IPS-NIHi7 (cell line): ENCODE measurements at regions not wholly inside any gene's neighbourhood (a gene's known extent, or its start where the extent isn't known, plus 50 kb on each side); places are given as distances from the start of the nearest gene placed in this dataset.

Experiments used
- DNase-seq: peaks from one replicate; pipeline ENCODE4 v3.0.0; 2012; ENCODE audit warnings: mixed read lengths; ENCODE audit errors: extremely low spot score

DNA sequence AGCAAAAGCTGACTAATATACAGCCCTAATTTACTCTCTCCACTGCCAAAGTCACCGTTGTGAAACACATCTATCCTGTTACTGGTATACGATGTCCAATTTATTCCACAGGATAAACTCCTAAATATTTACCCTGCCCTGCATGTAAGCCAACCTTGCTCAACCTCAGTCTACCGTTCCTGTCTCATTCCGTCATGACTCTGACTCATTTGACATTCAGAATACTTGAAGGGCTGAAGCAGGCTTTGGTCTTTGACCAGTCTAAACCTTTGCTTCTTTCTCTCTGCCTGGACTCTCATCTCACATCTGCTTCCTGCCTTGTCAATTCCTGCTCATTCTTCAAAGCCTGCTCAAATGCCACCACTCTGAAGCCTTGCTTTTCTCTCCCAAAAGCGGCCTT lies 157.5 kb downstream of the SCP2D1 start:
- DNase-seq, result no peak

DNA sequence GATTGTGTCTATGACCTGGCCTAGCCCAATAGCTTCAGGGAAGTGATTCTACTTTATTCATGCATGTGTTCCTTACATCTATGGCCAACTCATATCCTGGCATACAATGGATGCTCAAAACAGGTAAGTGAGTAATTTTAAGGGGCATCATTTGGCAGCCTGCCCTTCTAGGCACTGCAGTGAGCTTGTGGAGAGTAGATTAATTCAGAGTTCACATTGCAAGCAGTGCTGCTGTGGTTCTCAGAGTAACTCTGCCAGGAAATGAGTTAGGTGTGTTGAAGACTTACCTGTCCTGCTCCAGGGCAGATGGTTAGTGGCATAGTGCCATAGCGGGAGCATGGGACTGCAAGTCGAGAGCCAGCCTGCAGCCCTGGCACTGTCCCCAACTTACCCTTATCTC lies 158.0 kb downstream of the SCP2D1 start:
- no peak for DNase-seq

DNA sequence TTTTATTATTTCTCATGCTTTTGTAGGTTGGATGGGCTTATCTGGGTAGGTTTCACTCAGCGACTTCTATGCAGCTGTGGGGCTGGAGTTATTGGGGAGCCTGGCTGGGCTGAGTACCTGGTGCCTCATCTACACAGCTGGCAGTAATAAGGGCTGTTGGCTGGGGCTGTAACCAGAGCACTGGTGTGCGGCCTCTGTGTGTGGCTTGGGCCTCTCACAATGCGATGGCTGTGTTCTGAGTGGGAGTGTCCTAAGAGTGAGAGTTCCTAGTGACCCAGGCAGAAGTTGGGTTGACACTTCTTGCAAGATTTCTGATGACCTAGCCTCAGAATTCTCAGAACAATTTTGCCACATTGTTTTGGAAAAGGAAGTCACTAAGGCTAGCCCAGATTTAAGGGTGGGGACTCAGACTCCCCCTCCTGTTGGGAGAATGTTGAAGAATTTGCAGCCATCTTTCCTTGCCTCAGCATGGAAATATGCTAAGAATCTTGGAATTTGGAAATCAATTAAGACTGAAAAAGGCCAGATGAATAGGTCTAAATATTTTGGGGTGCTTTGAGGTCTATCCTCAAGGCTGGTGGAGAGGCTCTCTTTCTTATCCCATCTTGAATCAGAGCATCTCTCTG lies 158.8 kb downstream of the SCP2D1 start:
- DNase-seq, result no peak

DNA sequence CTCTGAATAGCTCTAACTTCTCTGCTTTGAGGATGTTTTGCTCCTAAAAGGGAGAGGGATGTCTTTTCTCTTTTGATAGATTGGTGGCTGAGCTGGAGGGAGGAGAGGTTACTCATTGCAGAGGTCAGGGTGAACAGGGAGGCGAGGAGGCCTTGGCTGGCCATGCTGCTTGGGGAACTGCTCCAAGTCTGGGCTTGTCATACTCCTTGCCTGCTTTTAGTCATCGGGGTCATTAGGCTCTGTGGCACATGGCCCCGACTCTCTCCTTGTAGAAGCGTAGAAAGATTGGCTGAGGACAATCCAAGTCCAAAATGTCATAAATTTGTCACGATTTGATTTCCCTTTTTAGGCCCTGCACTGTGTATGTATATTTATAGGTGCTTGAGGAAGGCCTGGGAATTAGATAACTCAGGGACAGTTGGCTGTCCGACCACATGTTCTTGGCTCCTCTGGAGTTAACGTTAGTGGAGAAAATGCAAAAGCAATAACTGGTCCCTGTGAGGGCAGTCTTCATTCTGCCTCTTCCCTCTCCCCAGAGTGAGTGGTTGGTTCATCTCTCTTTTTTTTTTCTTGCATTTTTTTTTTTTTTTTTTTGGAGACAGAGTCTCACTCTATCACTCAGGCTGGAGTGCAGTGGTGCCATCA lies 160.1 kb downstream of the SCP2D1 start:
- DNase-seq, result no peak

DNA sequence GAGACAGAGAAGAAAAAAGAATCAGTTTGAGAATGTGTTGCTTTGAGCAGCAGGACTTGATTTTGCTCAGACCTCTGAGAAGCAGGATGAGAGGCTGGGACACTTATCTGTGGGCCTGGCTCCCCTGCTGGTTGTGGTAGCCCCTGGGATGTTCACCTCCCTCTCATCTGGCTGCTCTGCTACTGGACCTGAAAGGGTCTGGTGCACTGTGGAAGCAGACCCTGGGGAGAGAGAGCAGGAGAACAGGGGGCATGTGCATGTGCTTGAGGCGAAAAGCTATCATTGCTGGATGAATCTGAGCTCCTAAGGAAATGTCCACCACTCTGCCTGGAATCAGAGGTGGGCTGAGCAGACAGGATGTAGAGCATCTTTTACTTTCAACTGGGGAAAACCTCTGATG lies 161.1 kb downstream of the SCP2D1 start:
- no peak for DNase-seq

DNA sequence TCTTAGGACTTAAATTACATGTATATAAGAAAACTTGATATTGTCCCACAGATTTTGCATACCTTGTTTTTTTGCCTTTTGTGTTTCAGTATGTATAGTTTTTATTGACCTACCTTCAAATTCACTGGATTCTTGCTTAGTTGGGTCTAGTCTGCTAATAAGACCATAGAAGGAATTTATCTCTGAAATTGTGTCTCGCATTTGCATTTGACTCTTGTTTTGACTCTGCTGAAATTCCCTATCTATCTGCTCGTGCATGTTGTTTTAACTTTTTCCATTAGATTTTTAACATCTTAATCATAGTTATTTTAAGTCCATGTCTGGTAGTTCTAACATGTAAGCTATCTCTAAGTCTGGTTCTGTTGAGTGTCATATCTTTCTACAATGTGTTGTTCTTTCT lies 163.9 kb downstream of the SCP2D1 start:
- no peak for DNase-seq

DNA sequence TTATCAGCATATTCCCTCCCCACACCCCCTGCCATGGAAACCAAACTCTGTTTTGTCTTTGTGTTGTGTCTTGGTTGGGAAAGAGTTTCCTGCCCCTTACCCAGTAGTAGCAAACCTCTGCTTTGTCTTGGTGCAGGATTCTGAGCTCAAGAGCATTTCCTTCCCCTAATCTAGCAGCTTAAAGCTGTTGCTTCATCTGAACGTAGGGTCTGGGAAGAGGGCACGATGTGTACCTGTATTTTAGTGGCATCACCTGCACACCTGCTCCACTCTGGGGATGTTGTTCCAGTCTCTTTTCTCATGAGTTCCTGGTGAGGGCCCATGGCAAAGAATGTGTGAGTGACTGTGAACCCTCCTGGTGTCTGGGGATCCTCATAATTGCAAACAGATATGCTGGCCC lies 164.7 kb downstream of the SCP2D1 start:
- no peak for DNase-seq

DNA sequence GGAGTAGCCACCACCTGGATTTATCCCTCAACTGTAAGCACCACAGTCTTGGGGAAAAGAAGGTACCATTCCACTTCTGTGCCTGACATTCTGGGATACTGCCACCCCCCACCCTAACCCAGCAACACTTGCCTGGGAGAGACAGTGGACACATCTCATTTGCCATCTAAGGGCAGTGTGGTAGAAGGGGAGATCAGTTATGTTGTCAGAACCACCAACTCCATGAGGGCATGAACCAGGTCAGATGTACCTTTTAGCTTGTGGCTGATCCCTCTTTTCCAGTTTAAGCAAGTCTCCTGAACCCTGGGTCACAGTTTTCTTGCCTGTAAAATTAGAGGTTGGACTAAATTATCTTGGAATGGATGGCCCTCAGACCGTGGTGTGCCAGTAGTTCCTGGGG lies 165.5 kb downstream of the SCP2D1 start:
- DNase-seq, result no peak

DNA sequence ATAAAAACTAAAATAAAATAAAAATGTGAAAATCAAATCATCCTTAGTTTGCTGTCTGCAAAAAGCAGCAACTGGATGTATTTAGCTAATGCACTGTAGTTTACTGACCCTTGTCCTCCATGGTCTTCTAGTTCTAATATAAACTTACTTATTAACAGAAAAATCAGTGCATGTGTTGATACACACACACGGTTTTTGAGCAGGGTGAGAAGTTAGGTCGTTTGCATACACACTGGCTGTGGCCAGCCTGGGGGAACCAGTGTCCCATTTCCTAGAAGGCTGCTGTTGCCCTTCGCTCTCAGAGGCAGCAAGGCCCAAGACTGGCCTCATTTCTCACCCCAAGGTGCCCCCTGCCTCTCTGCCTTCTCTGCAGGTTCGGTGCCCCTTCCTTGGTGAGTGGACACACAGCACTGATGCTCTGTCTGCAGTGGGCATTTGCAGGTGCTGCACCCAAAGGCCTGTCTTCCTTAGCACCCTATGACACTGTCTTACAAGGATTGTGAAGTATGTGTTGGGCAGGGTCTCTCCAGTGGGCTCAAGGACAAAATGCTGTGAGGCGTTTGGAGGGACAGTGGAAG lies 168.5 kb downstream of the SCP2D1 start:
- no peak for DNase-seq

DNA sequence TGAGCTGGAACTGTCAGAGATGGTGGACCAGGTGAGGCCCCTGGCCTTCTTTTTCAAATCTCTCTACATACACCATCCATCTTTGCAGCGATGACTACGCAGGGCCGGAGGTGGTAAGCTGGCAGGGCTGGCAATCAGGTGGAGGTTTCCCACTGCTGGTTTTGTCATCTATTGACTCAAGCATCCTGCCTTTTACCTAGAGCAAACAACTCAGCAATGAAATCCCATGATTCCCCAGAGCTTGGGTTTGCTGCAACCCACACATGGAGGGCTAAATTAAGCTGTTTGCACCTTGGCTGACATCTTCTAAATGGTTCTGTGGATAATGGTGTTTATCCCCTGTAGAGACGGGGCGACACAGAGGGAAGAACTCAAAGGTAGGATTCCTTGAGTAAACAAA lies 170.2 kb downstream of the SCP2D1 start:
- no peak for DNase-seq

DNA sequence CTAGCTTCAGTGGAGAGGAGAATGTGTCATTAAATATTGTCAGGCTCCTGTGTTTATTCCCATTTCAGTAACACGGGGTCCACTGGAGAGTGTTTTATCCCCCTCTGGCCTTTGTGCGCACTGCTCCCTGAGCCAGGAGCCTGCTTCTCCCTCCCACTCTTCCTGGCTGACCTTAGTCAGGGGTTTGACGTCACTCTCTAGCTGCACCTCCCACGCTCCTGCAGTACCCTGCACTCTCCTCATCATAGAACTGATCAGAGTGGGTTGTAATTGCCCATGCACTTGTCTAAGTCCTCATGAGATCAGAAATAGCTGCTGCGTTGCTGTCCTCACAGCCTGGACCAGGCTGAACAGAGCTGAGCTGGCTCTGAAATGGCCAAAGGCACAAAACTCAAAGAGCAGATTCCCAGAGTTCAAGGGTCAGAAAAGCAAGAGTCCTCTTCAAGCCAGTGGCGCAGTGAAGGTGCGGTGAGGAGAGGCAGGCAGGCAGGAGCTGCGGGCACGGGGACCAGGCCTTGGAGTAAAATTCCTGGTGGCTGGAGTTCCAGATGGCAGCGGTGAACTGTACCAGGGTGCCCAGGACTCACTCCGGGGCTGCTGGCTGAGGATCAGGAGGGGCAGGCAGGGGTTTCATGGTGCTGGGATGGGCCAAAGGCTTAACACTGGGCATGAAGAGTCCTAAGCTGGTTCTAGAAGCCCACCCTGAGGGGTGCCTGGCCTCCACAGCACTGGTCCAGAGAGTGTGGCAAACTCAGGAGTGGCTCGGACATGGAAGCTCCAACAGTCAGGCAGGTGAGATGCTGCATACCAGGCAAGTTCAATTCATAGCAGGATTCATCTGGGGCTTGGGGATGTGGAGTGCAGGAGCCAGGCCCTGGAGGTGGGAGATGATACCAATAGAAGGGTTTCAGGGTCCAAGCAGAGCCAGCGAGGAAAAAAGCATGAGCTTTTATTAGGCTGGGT lies 170.9 kb downstream of the SCP2D1 start:
- peak; percentile 50 for DNase-seq

DNA sequence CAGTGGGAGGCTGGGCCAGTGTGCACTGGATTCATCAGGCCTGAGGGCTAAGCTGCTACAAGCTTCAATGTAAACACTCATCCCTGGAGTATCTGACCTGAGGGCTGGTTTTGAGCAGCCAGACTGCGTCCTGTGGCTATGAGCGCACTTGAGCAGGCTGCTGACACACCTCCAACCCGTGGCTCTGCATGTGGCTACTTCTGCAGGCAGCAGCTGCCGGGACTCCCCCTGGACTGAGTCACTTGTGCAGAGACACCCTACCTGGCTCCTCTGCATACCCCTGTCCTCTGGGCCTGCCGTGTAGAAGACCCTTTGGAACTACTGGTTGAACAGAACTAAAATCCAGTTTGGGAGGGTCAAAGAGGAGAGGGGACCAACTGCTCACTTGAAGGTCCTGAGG lies 172.0 kb downstream of the SCP2D1 start:
- DNase-seq, result no peak

DNA sequence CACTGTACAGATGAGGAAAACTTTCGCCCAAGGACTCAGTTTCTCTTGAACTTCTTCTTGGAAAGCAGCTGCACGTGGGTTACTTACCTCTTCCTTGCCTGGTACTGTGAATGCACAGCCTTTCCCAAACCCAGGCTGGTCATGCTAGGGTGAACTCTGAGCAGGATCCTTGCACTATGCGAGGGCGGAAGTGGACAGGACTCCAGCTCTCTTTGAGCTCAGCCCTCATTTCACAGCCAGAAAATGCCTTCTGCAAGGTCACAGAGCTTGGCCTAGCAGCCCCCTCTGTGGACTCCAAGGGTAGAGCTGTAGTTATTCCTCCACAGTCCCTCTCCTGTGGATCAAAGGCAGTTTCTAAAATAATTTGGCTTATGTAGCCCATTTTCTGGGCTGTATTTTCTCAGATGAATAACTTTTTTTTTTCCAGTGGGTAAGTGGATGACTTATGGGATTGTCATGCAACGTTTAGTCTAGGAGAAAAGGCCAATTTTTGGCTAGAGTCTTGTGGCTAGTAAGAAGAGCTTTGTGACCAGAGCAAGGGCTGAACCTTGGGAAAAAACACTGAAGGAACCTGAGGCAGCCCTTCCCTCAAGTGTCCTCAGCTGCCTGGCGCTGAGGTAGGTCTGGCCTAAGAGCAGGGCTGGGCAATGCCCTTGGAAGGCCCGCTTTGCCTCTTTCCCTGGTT lies 172.7 kb downstream of the SCP2D1 start:
- no peak for DNase-seq

DNA sequence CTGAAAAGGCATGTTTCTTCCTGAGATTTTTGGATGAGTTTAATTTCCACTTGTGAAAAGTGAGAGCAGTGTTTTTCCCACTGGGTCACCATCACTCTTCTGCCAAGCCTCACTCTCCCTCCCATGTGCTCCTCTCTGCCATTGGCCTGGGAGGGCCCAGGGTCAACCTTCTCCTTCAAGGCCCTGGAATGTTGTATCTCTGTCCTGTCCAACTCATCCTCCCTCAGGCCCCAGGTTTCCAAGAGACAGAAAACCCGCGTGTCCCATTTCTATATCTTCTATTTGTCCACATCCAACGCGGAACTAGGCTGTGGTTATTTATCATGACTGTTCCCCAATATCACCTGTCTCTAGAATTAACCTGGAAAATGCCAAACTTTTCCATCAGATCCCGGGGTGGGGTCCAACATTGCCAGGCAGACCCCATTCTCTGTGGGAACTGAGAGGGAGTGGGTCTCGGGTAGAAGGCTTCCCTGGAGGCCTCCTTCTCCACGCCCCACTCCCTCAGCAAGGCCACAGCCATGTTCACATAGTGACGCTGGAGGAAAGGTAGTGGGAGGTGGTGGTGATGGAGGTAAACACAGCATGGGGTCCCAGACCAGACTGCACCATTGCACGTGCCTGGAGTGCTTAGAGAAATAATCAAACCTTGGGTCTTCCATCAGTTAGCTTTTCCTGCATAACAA lies 173.5 kb downstream of the SCP2D1 start:
- no peak for DNase-seq

DNA sequence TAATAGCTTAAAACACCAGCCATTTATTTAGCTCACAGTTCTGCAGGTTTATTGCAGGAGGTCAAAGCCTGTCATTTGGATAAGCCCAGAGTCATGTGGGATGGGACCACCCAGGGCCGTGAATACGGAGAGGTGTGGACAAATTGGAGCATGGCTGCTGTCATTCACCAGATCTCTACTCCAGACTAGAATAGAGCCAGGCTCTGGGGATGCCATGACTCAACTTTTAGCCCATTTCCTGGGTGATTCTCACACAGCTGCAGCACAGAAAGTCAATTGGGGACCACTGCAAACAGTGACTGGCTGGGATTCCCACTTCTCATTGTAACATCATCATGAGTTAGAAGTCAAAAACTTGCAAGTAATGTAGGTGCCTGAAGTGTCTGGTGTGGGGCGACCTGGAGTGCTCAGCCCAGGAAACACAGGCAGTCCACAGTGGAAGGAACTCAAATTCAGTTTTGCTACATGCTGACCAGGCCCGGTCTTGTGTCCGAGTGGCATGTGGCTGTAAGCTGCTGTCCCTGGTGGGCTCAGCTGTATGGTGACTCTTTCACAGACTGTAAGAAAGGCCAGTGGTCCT lies 174.3 kb downstream of the SCP2D1 start:
- DNase-seq, result no peak

DNA sequence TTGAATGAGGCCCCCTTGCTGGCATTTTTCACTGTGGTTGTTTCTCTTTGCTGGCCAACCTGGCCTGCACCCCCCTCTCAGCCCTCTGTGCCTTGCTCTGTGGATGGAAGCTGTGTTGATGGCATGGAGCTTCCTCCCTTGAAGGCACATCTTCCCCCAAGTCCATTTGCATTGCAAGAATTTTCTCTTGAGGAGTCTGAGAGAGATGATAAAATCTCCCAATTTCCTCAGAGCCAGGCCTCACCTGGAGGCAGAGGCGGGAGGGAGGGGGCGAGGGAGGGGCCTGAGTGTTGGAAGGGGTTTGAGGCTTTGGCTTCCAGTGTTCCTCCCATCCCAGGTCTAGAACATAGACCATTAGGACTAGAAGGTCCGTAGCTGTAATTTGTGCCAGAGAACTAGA lies 175.1 kb downstream of the SCP2D1 start:
- no peak for DNase-seq

DNA sequence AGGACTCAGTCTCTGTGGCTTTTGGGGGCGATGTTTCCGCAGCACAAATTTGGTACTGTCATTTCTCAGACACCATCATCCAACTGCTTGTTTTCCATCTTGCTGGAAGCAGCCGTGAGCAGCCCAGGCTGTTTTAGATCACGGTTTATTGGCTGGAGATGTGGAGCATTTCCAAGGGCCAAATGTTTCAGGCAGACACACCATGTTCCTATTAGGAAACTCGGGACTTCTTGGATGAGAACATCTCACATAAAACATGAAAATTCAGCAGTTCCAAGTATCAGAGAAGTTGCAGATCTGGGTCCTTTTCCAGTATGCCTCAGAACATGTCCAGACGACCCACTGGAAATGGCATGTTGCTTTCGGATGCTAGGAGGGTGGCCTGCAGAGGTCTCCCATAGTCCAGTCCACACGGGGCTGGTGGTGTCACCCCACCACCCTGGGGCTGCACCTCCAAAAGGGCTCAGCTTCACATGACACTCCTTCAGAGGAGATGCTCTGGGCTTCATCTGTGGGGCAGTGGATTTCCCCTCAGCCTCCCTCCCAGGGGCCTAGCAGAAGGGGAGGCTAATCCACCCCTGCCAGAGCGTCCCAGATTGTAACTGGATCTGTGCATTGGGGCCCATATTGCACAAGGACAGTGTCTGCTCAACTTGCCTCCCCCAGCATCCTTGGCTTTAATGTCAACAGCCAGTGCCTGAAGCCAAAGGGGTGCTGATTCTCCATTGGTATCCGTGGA lies 176.3 kb downstream of the SCP2D1 start:
- DNase-seq, result no peak

DNA sequence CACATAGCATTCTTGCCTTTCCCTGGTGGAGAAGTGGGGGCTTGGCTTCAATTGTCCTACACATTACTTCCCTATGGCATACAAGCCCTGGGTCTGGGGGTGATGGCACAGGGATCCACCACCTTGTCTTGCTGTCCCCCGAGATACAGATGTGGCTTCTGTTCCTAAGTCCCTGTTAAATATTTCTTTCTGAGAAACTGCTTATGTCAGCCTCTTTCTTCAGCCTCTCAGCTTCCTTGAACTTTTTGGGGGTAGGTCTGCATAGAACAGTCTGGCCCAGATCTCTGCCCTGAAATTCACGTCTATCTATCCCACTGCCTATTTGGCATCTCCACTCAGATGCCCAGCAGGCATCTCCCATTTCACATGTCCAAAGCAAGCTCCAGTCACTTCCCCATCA lies 177.4 kb downstream of the SCP2D1 start:
- DNase-seq, result no peak

DNA sequence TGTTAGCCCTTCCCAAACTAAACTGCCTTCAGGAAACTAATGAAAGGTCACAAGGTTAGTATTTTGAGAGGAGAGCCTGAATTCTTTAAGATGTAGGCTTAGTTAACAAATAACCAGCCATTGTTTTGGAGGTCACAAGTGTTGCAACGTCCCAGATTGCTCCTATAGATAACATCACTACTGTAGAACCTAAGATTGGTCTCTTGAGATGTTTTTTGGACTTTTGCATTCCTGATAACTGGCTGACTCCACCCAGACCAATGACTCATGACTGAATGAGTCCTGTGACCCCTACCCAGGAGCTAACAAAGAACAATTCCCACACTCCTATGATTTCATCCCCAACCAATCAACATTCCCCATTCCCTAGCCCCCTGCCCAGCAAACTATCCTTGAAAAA lies 178.8 kb downstream of the SCP2D1 start:
- DNase-seq, result no peak

DNA sequence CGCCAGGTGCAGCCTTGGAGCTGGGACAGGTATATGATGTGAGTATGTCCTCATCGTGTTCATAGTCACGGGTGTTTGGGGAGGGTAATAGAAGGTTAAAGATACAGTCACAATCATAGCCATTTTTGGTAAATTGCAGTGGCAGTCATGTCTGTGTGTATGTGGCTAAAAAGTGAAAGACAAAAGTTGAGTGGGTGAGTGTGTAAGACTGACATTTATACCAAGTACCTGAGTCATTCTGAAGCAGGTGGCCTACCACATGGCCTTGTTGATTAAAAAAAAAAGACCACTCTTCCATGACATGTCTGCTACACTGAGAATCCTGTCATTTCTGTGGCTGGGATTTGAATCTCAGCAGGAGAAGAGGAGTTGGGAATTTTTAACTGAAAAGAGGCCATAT lies 181.9 kb downstream of the SCP2D1 start:
- no peak for DNase-seq
